HG03103 (cell line): ENCODE measurements at regions not wholly inside any gene's neighbourhood (a gene's known extent, or its start where the extent isn't known, plus 50 kb on each side); places are given as distances from the start of the nearest gene placed in this dataset.

Experiments
- ATAC-seq: cut with Tn5 transposase; IDR thresholded peaks from one replicate; pipeline ENCODE4 v1.9.1; 2021; ENCODE audit warnings: low read depth; ENCODE audit not compliant: unreplicated experiment

- ATAC-seq: no peak
Measured at GRCh38 chr7:36086571-36086970, 66.5 kb upstream of the EEPD1 start.

GRCh38 chr7:36088553-36088952 is 64.5 kb upstream of the EEPD1 start:
- ATAC-seq: no peak

- no peak for ATAC-seq
Measured at GRCh38 chr7:36088966-36089365, 64.1 kb upstream of the EEPD1 start.

- no peak for ATAC-seq
Measured at GRCh38 chr7:36090976-36091873, 61.8 kb upstream of the EEPD1 start.

- ATAC-seq: no peak
Measured at GRCh38 chr7:36091874-36092176, 61.2 kb upstream of the EEPD1 start.

GRCh38 chr7:36092221-36092771 is 60.8 kb upstream of the EEPD1 start:
- ATAC-seq: no peak

- ATAC-seq: no peak
Measured at GRCh38 chr7:36096460-36097095, 56.5 kb upstream of the EEPD1 start.

GRCh38 chr7:36098096-36098495 is 55.0 kb upstream of the EEPD1 start:
- ATAC-seq: no peak

GRCh38 chr7:36100226-36100625 is 52.8 kb upstream of the EEPD1 start:
- ATAC-seq: no peak

GRCh38 chr7:36100634-36101033 is 52.4 kb upstream of the EEPD1 start:
- ATAC-seq: no peak
